Upper lobe of left lung (tissue), 6 donors: ENCODE measurements at regions not wholly inside any gene's neighbourhood (a gene's known extent, or its start where the extent isn't known, plus 50 kb on each side); places are given as distances from the start of the nearest gene placed in this dataset.

ENCODE experiments used
- ATAC-seq, 2 donors: fragments of 200-7000 bp; cut with Tn5 transposase; one replicate each; pipeline ENCODE4 v1.9.1; 2022; ENCODE audit warnings: mild to moderate bottlenecking in 2 of 2, moderate library complexity in 2 of 2; ENCODE audit not compliant: low FRiP score in 2 of 2
- DNase-seq, 2 donors: peaks; one replicate each; pipeline ENCODE4 v3.0.0-alpha.2; 2019 to 2020
- H3K27ac ChIP-seq, 4 donors: fragments of 200-600 bp; sonication (generic); one replicate each; pipeline ENCODE4 v1.5.1; 2016 to 2019
- H3K27me3 ChIP-seq, 4 donors: fragments of 200-600 bp; sonication (generic); one replicate each; pipeline ENCODE4 v1.5.1; 2017 to 2019
- H3K36me3 ChIP-seq, 4 donors: fragments of 200-600 bp; sonication (generic); one replicate each; pipeline ENCODE4 v1.5.1; 2016 to 2019
- H3K4me1 ChIP-seq, 4 donors: fragments of 200-600 bp; sonication (generic); one replicate each; pipeline ENCODE4 v1.5.1; 2018 to 2019
- H3K4me3 ChIP-seq, 4 donors: fragments of 200-600 bp; sonication (generic); one replicate each; pipeline ENCODE4 v1.5.1; 2017 to 2019; ENCODE audit warnings: mild to moderate bottlenecking in 2 of 4, moderate library complexity in 1 of 4
- H3K9me3 ChIP-seq, 4 donors: fragments of 200-600 bp; sonication (generic); one replicate each; pipeline ENCODE4 v1.5.1; 2018 to 2019
- CTCF ChIP-seq, 6 experiments: fragments of 450-650 bp in 4 of 6; fragments of 200-600 bp in 2 of 6; sonication (generic) in 2 of 6; IDR thresholded peaks; one replicate each; pipeline ENCODE4 v1.5.1; 2016 to 2019; ENCODE audit warnings: antibody characterized with exemption in 6 of 6
- EP300 ChIP-seq, 4 donors: sonication (generic); formaldehyde crosslinking; IDR thresholded peaks; one replicate each; pipeline ENCODE4 v1.5.1; 2017; ENCODE audit warnings: antibody characterized with exemption in 4 of 4, control low read depth in 2 of 4
- POLR2A ChIP-seq, 4 donors: fragments of 450-650 bp; IDR thresholded peaks; one replicate each; pipeline ENCODE4 v1.5.1; 2016 to 2017; ENCODE audit warnings: antibody characterized with exemption in 4 of 4, mild to moderate bottlenecking in 2 of 4
- POLR2AphosphoS5 ChIP-seq, 2 donors: sonication (generic); formaldehyde crosslinking; IDR thresholded peaks; one replicate each; pipeline ENCODE4 v1.5.1; 2017; ENCODE audit warnings: antibody characterized with exemption in 2 of 2
- WGBS, 2 donors: methylation state at CpG; one replicate each; pipeline ENCODE4 v1.1.5; 2017 to 2018; 5-methylcytosine and 5-hydroxymethylcytosine counted together
- donor health status: DM: no; HTN: no; CAD: no; lungs with moderate emphysema.
- donor health status: DM: no; HTN: yes; CAD: no; lungs with severe emphysema.

GRCh38 chr16:65728167-65728566 is 606.3 kb upstream of the CDH11 start:
- no peak overlapping the region for H3K27ac ChIP-seq
- TF ChIP-seq POLR2A (IDR thresholded peaks at IDR 0.05): no peak
- TF ChIP-seq EP300 (IDR thresholded peaks at IDR 0.05): no peak
- TF ChIP-seq CTCF (IDR thresholded peaks at IDR 0.05): no peak
- TF ChIP-seq POLR2AphosphoS5 (IDR thresholded peaks at IDR 0.05): no peak
- H3K4me3 ChIP-seq: no peak overlapping the region
- no peaks in the 10 kb centered on the region for H3K27me3 ChIP-seq
- no peaks in the 10 kb centered on the region for H3K9me3 ChIP-seq
- DNase-seq: no peak
- WGBS, 2 donors: 39% methylated on average over 3 of the region's 3 CpGs
- ATAC-seq: no peak
- H3K4me1 ChIP-seq: peaks cover 0 to 4% (median 0%) of the 10 kb centered on the region in 4 donors
- H3K36me3 ChIP-seq: no peaks in the 10 kb centered on the region

GRCh38 chr16:65727534-65728137 is 605.8 kb upstream of the CDH11 start:
- WGBS, 2 donors: 55 to 60% methylated on average over 8 of the region's 8 CpGs
- DNase-seq (no peak), ATAC-seq (no peak)
- TF ChIP-seq POLR2AphosphoS5 (IDR thresholded peaks at IDR 0.05) (no peak), POLR2A (IDR thresholded peaks at IDR 0.05) (no peak), EP300 (IDR thresholded peaks at IDR 0.05) (no peak), CTCF (IDR thresholded peaks at IDR 0.05) (no peak)
- H3K4me1 ChIP-seq: peaks cover 0 to 4% (median 0%) of the 10 kb centered on the region in 4 donors
- H3K4me3 ChIP-seq: no peak overlapping the region
- no peaks in the 10 kb centered on the region for H3K27me3 ChIP-seq
- no peaks in the 10 kb centered on the region for H3K36me3 ChIP-seq
- no peaks in the 10 kb centered on the region for H3K9me3 ChIP-seq
- H3K27ac ChIP-seq: no peak overlapping the region

- H3K27ac ChIP-seq: no peak overlapping the region
- WGBS, 2 donors: 55% methylated on average over 5 of the region's 5 CpGs
- TF ChIP-seq POLR2A (IDR thresholded peaks at IDR 0.05) (no peak), EP300 (IDR thresholded peaks at IDR 0.05) (no peak), CTCF (IDR thresholded peaks at IDR 0.05) (no peak), POLR2AphosphoS5 (IDR thresholded peaks at IDR 0.05) (no peak)
- H3K4me3 ChIP-seq: no peak overlapping the region
- H3K9me3 ChIP-seq: no peaks in the 10 kb centered on the region
- H3K27me3 ChIP-seq: no peaks in the 10 kb centered on the region
- H3K4me1 ChIP-seq: peaks cover 0 to 4% (median 0%) of the 10 kb centered on the region in 4 donors
- ATAC-seq (peak in 1 of 2 donors; percentile 66), DNase-seq (no peak)
- no peaks in the 10 kb centered on the region for H3K36me3 ChIP-seq
These were observed 603.4 kb upstream of the CDH11 start for GRCh38 chr16:65725156-65725845.

GRCh38 chr16:65722429-65722828 is 600.6 kb upstream of the CDH11 start:
- DNase-seq (no peak), ATAC-seq (no peak)
- WGBS, 2 donors: 87 to 98% methylated on average over 7 of the region's 7 CpGs
- Histone ChIP-seq H3K36me3 (no peaks in the 10 kb centered on the region), H3K9me3 (no peaks in the 10 kb centered on the region), H3K4me1 (peaks cover 0 to under 1% (median 0%) of the 10 kb centered on the region in 4 donors), H3K4me3 (no peak overlapping the region), H3K27ac (no peak overlapping the region), H3K27me3 (no peaks in the 10 kb centered on the region)
- TF ChIP-seq EP300 (IDR thresholded peaks at IDR 0.05): no peak
- no peak for TF ChIP-seq POLR2AphosphoS5 (IDR thresholded peaks at IDR 0.05)
- TF ChIP-seq CTCF (IDR thresholded peaks at IDR 0.05): no peak
- TF ChIP-seq POLR2A (IDR thresholded peaks at IDR 0.05): no peak

GRCh38 chr16:65717846-65718245 is 596.0 kb upstream of the CDH11 start:
- Histone ChIP-seq H3K27ac (no peak overlapping the region), H3K4me3 (no peak overlapping the region), H3K9me3 (no peaks in the 10 kb centered on the region), H3K4me1 (no peaks in the 10 kb centered on the region), H3K27me3 (no peaks in the 10 kb centered on the region), H3K36me3 (no peaks in the 10 kb centered on the region)
- TF ChIP-seq POLR2AphosphoS5 (IDR thresholded peaks at IDR 0.05): no peak
- ATAC-seq (no peak), DNase-seq (no peak)
- WGBS, 2 donors: 63 to 73% methylated on average over 3 of the region's 3 CpGs
